Body of pancreas (tissue), 4 donors: ENCODE measurements at regions not wholly inside any gene's neighbourhood (a gene's known extent, or its start where the extent isn't known, plus 50 kb on each side); places are given as distances from the start of the nearest gene placed in this dataset.

ENCODE experiments used
- ATAC-seq: fragments of 150-250 bp; one replicate; pipeline ENCODE4 v1.9.1; 2016
- DNase-seq, 4 donors: peaks; one replicate each; pipeline ENCODE4 v3.0.0-alpha.2; 2019
- H3K27ac ChIP-seq, 4 donors: fragments of 200-600 bp; sonication (generic); 1 replicate in 3 of 4; 2 replicates in 1 of 4; pipeline versions ENCODE4 v1.5.1 to v1.6.1; 2016 to 2019; ENCODE audit warnings: mild to moderate bottlenecking in 1 of 4, mixed read lengths in 1 of 4, moderate library complexity in 1 of 4
- H3K27me3 ChIP-seq, 2 donors: fragments of 200-600 bp; sonication (generic); one replicate each; pipeline ENCODE4 v1.6.0; 2016; ENCODE audit warnings: mild to moderate bottlenecking in 1 of 2
- H3K36me3 ChIP-seq, 2 donors: fragments of 200-600 bp; sonication (generic); replicated peaks in 1 of 2; 2 replicates each; pipeline ENCODE4 v1.5.1; 2016; ENCODE audit warnings: low read depth in 2 of 2; ENCODE audit not compliant: insufficient read depth in 1 of 2
- H3K4me1 ChIP-seq: fragments of 200-600 bp; sonication (generic); one replicate; pipeline ENCODE4 v1.6.0; 2016
- H3K4me3 ChIP-seq, 2 donors: fragments of 200-600 bp; sonication (generic); 1 replicate in 1 of 2; 2 replicates in 1 of 2; pipeline ENCODE4 v1.5.1; 2016 to 2019
- H3K9me3 ChIP-seq, 3 donors: fragments of 200-600 bp; sonication (generic); 1 replicate in 2 of 3; 2 replicates in 1 of 3; pipeline ENCODE4 v1.5.1; 2016
- CTCF ChIP-seq, 7 experiments: fragments of 450-650 bp in 4 of 7; fragments of 200-600 bp in 3 of 7; sonication (generic) in 3 of 7; IDR thresholded peaks; one replicate each; pipeline ENCODE4 v1.5.1; 2016 to 2019; ENCODE audit warnings: antibody characterized with exemption in 7 of 7
- POLR2A ChIP-seq, 3 donors: fragments of 450-650 bp; IDR thresholded peaks; one replicate each; pipeline ENCODE4 v1.6.1; 2016; ENCODE audit warnings: antibody characterized with exemption in 3 of 3, mild to moderate bottlenecking in 2 of 3
- WGBS, 2 donors: methylation state at CpG; one replicate each; pipeline ENCODE4 v1.1.5; 2017; 5-methylcytosine and 5-hydroxymethylcytosine counted together
- intact Hi-C: fragments of 100-400 bp; cut with DNase I; formaldehyde crosslinking; loops from one replicate; pipeline ENCODE4 v1.15.1; 2023

- Histone ChIP-seq H3K27me3 (no peaks in the 10 kb centered on the region), H3K4me3 (no peak overlapping the region), H3K9me3 (no peaks in the 10 kb centered on the region), H3K36me3 (no peaks in the 10 kb centered on the region), H3K27ac (no peak overlapping the region), H3K4me1 (no peaks in the 10 kb centered on the region)
- TF ChIP-seq POLR2A (IDR thresholded peaks at IDR 0.05) (no peak), CTCF (IDR thresholded peaks at IDR 0.05) (no peak)
- WGBS, 2 donors: 65 to 72% methylated on average over 2 of the region's 2 CpGs
- no peak for ATAC-seq
- intact Hi-C loops: no loop called here
- DNase-seq: no peak
These were observed 180.5 kb downstream of the TENT5A start for GRCh38 chr6:81572020-81572419.

DNA sequence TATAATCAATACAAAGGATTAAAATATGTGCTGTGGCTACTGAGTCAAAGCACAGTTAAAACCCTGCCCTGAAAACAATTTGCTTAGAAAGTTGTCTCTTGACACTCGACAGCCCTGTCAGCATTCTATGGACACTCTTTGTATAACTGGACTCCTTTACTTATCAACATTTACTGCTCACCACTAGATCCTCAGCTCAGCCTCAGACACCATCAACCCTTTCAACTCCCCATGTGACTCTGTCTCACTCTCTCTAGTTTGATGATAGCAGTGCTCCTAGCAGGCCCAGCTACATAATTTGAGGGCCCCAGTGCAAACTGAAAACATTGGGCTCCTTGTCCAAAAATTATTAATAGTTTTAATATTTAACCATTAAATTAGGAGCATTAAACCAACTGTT, 181.8 kb downstream of the TENT5A start:
- no peak overlapping the region for H3K27ac ChIP-seq
- 70 to 71% methylated on average over 1 of the region's 1 CpG for WGBS, 2 donors
- TF ChIP-seq CTCF (IDR thresholded peaks at IDR 0.05) (no peak), POLR2A (IDR thresholded peaks at IDR 0.05) (no peak)
- ATAC-seq: no peak
- H3K9me3 ChIP-seq: no peaks in the 10 kb centered on the region
- H3K27me3 ChIP-seq: no peaks in the 10 kb centered on the region
- no peak overlapping the region for H3K4me3 ChIP-seq
- DNase-seq: no peak
- no peaks in the 10 kb centered on the region for H3K36me3 ChIP-seq
- H3K4me1 ChIP-seq: no peaks in the 10 kb centered on the region
- intact Hi-C loops: no loop called here

DNA sequence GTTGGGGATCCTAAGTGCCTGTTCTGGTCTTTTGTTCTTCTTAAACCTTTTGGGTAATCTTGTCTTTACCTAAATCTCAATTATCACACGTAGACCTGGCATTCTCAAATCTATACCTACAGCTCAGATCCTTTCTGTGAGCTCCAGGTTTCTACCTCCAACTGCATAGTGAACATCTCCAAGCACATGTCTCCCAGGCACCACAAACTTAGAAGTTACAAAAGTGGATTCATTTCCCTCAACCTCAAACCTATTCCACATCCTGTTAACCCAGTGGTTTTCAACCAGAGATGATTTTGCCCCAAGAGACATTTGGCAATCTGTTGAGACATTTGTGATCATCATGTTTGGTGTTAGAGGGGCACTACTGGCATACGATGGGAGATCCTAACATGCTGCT, 183.5 kb downstream of the TENT5A start:
- ATAC-seq (no peak), DNase-seq (no peak)
- no peak overlapping the region for H3K4me3 ChIP-seq
- no peaks in the 10 kb centered on the region for H3K4me1 ChIP-seq
- no peaks in the 10 kb centered on the region for H3K9me3 ChIP-seq
- H3K27ac ChIP-seq: no peak overlapping the region
- WGBS, 2 donors: 56 to 70% methylated on average over 2 of the region's 2 CpGs
- no peaks in the 10 kb centered on the region for H3K36me3 ChIP-seq
- TF ChIP-seq CTCF (IDR thresholded peaks at IDR 0.05) (no peak), POLR2A (IDR thresholded peaks at IDR 0.05) (no peak)
- H3K27me3 ChIP-seq: no peaks in the 10 kb centered on the region
- intact Hi-C loops: no loop called here

GRCh38 chr6:81565071-81565470, 187.4 kb downstream of the TENT5A start:
- no peak overlapping the region for H3K4me3 ChIP-seq
- H3K4me1 ChIP-seq: peaks cover 7% of the 10 kb centered on the region
- DNase-seq (no peak), ATAC-seq (no peak)
- no peak for TF ChIP-seq POLR2A (IDR thresholded peaks at IDR 0.05)
- no peak for TF ChIP-seq CTCF (IDR thresholded peaks at IDR 0.05)
- H3K9me3 ChIP-seq: no peaks in the 10 kb centered on the region
- 68 to 78% methylated on average over 2 of the region's 2 CpGs for WGBS, 2 donors
- no peak overlapping the region for H3K27ac ChIP-seq
- no peaks in the 10 kb centered on the region for H3K27me3 ChIP-seq
- intact Hi-C loops: no loop called here
- H3K36me3 ChIP-seq: no peaks in the 10 kb centered on the region

DNA sequence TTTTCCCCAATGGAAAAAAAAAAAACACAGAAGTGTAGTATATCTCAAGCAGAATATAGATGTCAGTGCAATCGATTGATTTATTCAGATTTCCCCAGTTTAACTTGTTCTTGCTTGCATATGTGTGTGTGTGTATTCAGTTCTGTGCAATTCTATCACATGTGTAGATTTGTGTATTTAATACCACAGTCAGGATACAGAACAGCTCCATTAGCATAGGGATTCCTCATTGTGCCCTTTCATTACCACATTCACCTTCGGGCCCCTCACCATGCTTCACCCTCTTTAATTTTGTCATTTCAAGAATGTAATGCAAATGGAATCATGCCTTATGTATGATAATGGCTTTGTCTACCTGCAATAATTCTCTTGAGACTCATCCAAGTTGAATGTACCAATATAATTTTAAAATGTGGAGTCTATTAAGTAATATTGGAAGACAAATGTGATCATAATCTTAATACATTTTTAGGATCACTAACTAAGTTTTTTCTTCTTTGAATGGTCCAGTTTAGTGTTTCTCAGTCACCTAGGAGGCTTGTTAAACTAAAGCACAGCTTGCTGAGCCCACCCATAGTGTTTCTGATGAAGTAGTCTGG, 187.9 kb downstream of the TENT5A start:
- H3K4me3 ChIP-seq: no peak overlapping the region
- no peaks in the 10 kb centered on the region for H3K27me3 ChIP-seq
- WGBS, 2 donors: 76 to 79% methylated on average over 2 of the region's 2 CpGs
- H3K9me3 ChIP-seq: no peaks in the 10 kb centered on the region
- intact Hi-C loops: no loop called here
- TF ChIP-seq POLR2A (IDR thresholded peaks at IDR 0.05): no peak
- no peak for TF ChIP-seq CTCF (IDR thresholded peaks at IDR 0.05)
- no peak overlapping the region for H3K27ac ChIP-seq
- no peaks in the 10 kb centered on the region for H3K36me3 ChIP-seq
- no peak for DNase-seq
- no peak for ATAC-seq
- H3K4me1 ChIP-seq: peaks cover 7% of the 10 kb centered on the region
